Tibial nerve (tissue), 4 donors: ENCODE measurements at regions not wholly inside any gene's neighbourhood (a gene's known extent, or its start where the extent isn't known, plus 50 kb on each side); places are given as distances from the start of the nearest gene placed in this dataset.

Experiments
- CTCF ChIP-seq, 5 experiments: fragments of 200-600 bp in 3 of 5; fragments of 450-650 bp in 2 of 5; sonication (generic) in 3 of 5; IDR thresholded peaks; one replicate each; pipeline ENCODE4 v1.5.1; 2016 to 2019; ENCODE audit warnings: antibody characterized with exemption in 5 of 5, mild to moderate bottlenecking in 3 of 5, moderate library complexity in 2 of 5
- EP300 ChIP-seq, 2 donors: sonication (generic); formaldehyde crosslinking; IDR thresholded peaks; one replicate each; pipeline ENCODE4 v1.6.1; 2017; ENCODE audit warnings: antibody characterized with exemption in 2 of 2, mild to moderate bottlenecking in 1 of 2
- POLR2A ChIP-seq, 2 donors: fragments of 450-650 bp; IDR thresholded peaks; one replicate each; pipeline ENCODE4 v1.6.1; 2017; ENCODE audit warnings: antibody characterized with exemption in 2 of 2, mild to moderate bottlenecking in 2 of 2, moderate library complexity in 2 of 2

- TF ChIP-seq CTCF (IDR thresholded peaks at IDR 0.05) = no peak
- no peak for TF ChIP-seq POLR2A (IDR thresholded peaks at IDR 0.05)
- no peak for TF ChIP-seq EP300 (IDR thresholded peaks at IDR 0.05)
These were observed 312.7 kb downstream of the GABRB3 start for GRCh38 chr15:26460165-26460564.
